ENCODE measurements at regions not wholly inside any gene's neighbourhood (a gene's known extent, or its start where the extent isn't known, plus 50 kb on each side); places are given as distances from the start of the nearest gene placed in this dataset.

DNA sequence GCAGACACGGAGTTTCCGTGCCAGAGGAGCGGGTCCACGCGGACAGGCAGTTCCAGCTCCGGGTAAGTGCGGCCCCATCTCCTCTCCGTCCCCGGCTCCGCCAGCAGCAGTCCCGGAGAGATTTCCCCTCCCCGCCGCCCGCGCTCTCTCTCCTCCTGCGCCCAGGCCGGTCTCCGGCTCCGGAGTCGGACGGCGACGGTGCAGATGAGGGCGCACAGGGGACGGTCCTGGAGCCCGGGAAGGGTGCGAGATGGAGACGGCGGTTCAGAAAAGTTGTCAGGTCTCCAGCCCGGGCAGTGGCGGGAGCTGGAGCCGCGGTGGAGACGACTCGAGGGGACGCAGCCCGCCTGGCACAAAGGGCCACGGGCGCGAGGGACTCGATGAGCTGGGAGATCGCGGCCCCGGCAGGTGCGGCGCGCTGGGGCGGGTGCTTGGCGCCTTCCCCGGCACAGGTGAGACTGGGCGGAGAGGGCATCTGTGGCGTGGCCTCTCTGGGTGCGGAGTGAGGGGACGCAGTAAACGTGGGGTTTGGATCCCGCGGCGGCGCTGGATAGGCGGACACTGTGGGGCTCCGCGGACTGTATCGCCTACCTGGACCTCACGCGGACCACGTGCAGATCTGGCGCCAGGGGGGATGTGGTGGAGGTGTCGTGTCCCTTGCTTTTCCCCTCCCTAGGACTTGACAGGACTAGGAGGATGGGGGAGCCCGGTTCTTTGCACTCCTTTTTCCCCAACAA is 1540.3 kb upstream of the TMEM132C start:
- ATAC-seq = no peak
- intact Hi-C loops (cut with DNase I) = no loop called here

DNA sequence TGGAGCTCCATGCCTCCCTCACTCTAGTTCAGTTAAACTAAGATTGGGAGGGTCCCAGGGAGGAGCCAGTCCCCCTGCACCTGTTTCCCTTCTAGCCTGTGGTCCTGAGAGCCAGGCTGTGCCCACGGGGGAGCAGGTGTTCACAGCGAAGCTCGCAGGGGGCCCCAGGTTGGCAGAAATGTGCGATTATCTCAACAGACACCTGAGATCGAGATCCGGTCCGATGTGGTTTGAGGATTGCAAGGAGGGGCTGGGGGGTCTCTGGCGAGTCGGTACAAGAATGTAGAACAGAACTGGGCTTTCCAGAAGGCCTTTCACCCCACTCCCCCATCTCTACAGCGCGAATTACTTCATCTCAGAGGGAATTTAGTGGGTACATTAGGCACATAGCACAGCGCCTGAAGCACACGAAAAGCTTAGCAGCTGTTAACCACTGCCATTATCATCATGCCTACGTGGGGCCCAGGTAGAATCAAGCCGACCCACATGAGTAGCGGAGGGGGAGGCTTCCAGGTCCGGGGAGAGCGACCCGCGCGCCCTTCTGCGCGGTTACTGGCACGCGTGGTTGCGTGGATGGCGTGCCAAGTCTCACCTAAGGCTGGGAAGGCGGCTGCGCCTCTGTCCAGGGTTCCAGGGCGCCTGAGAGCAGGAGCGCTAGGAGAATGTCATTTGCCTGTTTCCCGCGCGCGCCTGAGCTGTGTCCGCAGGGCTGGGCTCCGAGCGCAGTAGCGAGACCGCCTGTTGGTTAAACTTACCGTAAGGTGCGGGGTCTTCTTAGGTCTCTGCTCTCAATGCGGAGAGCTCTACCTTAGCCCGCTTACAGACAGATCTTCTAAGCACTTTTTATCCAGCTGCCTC is 1539.5 kb upstream of the TMEM132C start:
- ATAC-seq (no peak), DNase-seq (no peak)
- intact Hi-C loops (cut with DNase I) = no loop called here

More for the DNA sequence above, 1540.3 kb upstream of the TMEM132C start:
- DNase-seq = no peak

GRCh38 chr12:126734296-126734695 is 1532.7 kb upstream of the TMEM132C start:
- no peak for ATAC-seq
- intact Hi-C loops (cut with DNase I) = no loop called here

DNA sequence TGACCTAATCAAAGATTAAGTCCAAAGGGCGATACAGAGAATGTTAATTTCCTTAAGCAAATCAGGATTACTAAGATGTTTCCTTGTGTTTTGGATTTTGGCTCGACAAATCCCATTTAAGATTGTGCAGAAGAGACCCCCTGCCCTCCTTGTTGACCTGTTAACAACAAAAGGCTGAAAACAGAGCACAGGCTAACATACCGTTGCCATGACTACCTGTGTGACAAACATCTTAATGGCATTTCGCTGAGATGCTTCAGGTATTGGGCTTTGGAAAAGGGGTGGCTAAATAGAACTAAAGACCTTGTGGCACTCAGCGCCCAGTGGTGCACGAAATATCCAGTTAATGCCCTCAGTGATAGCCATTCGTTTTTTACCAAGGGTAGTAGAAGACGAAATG is 1532.3 kb upstream of the TMEM132C start:
- intact Hi-C loops (cut with DNase I) = no loop called here
- no peak for ATAC-seq

More at GRCh38 chr12:126734296-126734695, 1532.7 kb upstream of the TMEM132C start:
- DNase-seq = no peak

GRCh38 chr12:126741536-126742240 is 1525.3 kb upstream of the TMEM132C start:
- intact Hi-C loops (cut with DNase I) = loop anchor here in 1 of 2 donors (10.0 kb wide), 1 partner anchor 1207 kb away; no protein-coding TSS in a partner anchor
- DNase-seq (no peak), ATAC-seq (no peak)

More for the DNA sequence above, 1532.3 kb upstream of the TMEM132C start:
- DNase-seq = no peak

DNA sequence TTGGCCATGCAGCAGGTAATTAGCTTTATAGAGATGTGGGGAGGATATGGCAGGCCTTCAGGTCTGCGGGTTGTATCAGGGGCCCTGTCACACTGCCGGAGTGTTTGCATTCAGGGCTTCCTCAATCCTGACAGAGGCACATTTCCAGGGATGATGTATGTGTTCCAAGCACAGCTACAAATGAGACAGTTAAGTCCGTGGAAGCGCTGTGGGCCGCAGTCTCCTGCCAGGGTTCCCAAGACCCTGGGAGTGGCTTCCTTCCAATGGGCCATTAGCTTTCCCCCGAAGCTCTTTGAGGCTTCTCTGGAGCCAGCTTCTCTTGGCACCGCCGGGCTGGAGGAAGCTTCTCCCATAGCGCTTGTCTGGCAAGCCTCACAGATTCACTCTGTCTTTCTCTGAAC is 1524.7 kb upstream of the TMEM132C start:
- intact Hi-C loops (cut with DNase I) = loop anchor here in 1 of 2 donors (10.0 kb wide), 1 partner anchor 1207 kb away; no protein-coding TSS in a partner anchor
- ATAC-seq (no peak), DNase-seq (no peak)

DNA sequence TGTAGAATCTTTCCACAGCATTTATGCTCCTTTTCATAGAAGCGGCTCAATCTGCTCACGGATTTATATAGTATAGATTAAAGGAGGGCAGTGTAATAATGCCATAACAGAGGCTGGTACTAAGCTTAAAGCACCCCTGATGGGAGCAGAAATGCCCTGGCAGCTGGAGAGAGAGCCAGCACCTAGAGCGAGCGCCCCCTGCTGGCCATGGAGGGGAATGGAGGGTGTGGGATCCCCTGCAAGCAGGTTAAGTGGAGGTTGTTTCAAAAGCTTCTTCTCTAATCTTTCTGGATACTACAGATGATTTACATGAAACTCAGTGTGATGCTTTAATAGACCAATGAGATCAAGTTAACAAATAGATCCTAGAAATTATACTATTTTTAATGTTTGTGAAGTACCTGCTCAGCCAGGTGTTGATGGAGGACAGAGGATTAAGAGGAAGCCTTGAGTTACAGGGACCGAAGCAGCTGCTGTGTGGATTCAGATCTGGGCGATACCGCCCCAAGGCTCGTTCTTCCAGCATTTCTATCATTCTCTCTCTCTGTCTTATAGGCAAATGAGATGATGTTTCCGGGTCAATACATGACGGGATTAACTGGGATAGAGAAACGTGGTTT is 1519.3 kb upstream of the TMEM132C start:
- peak; percentile 37 for DNase-seq
- intact Hi-C loops (cut with DNase I) = loop anchor here (5.0 to 10.0 kb wide), 4 partner anchors 680 to 1565 kb away; no protein-coding TSS in a partner anchor
- peak in 1 of 2 donors; percentile 49 for ATAC-seq

DNA sequence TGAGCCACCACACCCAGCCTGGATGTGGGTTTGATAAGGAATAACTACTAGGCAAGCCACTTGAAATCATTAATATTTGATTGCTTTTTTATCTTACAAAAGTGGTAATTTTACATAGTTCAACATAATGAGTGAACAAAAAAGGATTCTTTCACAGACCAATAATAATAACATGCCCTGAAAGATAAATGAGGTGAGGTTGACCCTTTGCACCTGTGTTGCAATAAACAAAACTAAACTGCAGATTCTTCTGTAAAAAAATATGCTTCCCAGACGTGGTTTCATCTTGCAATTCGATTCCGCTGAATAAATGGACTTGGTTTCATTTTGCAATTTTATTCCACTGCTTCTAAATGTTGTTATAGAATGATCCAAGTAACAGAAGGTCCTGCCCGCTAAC is 1514.9 kb upstream of the TMEM132C start:
- no peak for DNase-seq
- intact Hi-C loops (cut with DNase I) = no loop called here
- ATAC-seq = no peak

DNA sequence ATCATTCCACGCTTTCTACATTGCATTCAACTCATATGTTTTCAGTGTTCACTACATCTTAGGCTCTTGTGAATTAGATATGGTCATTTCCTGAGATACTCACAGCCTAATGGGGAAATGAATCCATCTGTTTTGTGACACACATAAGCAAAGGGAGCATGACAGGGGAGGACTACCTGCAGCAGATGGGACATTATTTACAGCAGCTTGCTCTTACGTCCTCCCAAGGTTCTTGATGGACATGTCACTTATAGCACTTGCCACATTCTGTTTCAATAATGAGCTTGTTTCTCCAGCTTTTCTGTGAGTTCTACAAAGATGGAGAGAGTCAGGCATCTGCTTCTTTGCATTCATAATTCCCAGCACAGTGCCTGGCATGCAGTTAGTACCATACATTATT is 1509.6 kb upstream of the TMEM132C start:
- intact Hi-C loops (cut with DNase I) = no loop called here
- ATAC-seq (no peak), DNase-seq (no peak)

GRCh38 chr12:126760092-126760491 is 1506.9 kb upstream of the TMEM132C start:
- ATAC-seq (no peak), DNase-seq (no peak)
- intact Hi-C loops (cut with DNase I) = no loop called here

- DNase-seq = no peak
- intact Hi-C loops (cut with DNase I) = no loop called here
- ATAC-seq = no peak
Observed at GRCh38 chr12:126761420-126761819, 1505.5 kb upstream of the TMEM132C start.

GRCh38 chr12:126762150-126762549 is 1504.8 kb upstream of the TMEM132C start:
- DNase-seq = no peak
- intact Hi-C loops (cut with DNase I) = no loop called here

DNA sequence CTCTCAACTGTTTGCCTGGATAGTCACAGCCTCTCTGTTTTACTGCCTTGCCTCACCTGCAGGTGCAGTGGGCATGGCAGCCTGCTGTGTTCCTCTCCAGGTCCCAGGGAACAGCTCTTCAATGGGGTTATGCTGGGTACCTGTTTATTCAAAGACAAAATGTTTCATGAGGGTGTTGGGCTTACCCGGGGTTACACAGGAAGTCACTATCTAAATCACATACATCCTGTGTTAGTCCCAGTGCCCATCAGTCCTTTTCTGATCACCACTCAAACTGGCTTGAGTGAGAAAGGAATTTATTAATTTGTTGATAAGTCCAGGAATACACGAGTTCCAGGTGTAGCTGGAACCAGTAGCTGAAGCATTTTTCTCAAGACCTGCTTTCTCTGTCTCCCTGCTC is 1503.6 kb upstream of the TMEM132C start:
- ATAC-seq = no peak

More at GRCh38 chr12:126762150-126762549, 1504.8 kb upstream of the TMEM132C start:
- no peak for ATAC-seq

DNA sequence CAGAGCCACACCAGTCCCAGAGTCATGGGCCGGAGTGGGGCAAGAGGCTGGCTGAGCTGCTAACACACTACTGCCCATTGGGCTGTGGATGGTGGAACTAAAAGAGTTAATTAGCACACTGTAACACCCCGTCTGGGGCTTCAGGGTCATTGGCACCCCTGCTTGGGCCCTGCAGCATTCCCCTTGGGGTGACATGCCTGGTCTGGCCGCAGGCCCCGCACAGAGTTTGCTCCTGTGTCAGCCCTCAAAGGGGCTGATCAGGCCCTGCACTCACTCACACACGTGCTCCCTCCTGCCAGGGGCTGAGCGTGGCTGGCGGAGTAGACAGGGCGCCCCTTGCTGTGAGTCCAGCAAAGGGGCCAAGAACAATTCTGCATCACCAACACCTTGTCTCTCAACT is 1499.6 kb upstream of the TMEM132C start:
- intact Hi-C loops (cut with DNase I) = no loop called here
- ATAC-seq (no peak), DNase-seq (no peak)

More for the DNA sequence above, 1503.6 kb upstream of the TMEM132C start:
- intact Hi-C loops (cut with DNase I) = no loop called here
- no peak for DNase-seq

DNA sequence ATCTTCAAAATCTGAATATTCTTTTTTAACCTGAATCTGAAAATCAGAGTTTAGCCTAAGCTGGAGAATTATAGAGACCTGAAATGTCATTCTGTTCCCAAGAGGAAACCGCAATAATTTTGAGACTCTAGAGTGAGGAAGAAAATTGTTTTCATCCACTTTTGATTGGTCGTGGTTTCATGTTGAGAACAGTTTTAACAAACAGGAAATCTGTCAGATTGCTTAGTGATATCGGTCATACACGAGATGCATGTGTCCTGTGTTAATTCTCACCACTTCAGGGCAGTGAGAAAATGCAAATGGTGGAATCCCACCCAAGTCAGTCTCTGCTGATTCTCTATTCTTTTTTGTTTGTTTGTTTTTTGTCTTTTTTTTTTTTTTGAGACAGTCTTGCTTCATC is 1498.5 kb upstream of the TMEM132C start:
- intact Hi-C loops (cut with DNase I) = no loop called here
- DNase-seq (no peak), ATAC-seq (no peak)

GRCh38 chr12:126770188-126770587 is 1496.8 kb upstream of the TMEM132C start:
- no peak for DNase-seq
- intact Hi-C loops (cut with DNase I) = no loop called here
- ATAC-seq = no peak

GRCh38 chr12:126772171-126772864 is 1494.7 kb upstream of the TMEM132C start:
- ATAC-seq (peak in 1 of 2 donors; percentile 30), DNase-seq (no peak)
- intact Hi-C loops (cut with DNase I) = no loop called here

DNA sequence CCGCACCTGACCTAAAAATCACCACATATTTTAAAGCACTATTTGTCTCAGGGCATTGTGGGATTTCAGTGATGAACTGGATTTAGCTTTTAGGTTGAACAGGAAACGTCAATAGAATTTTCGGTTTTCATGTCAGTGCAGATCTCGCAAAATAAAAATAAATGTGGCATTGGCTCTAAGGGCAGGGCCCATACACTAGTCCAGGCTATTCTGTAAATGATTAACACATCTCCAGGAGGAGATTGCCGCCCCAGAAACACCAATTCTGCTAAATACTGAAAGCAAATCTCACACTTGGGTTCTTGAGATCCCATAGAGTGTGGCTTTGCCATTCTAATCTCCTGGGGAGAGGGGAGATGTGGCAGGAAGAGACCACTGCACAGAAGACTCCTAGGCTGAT is 1494.0 kb upstream of the TMEM132C start:
- ATAC-seq = no peak
- intact Hi-C loops (cut with DNase I) = no loop called here

DNA sequence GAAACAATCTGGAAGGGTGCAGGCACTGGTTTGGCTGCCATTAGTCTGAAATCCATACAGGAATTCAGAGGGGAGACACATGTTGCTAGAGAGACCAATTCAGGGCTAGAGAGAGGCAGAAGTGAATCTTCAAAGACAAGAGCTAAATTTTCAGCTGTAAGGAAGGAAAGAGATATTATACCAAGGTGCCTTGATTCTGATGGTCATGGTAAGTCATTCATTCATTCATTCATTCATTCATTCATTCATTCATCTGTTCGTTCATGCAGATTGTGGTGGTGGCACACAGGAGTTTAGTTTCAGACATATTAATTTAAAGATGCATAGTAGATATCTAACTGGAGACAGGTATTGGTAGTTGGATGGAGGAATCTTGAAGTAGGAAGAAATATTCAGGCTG is 1493.5 kb upstream of the TMEM132C start:
- intact Hi-C loops (cut with DNase I) = no loop called here
- DNase-seq = no peak
- no peak for ATAC-seq

More for the DNA sequence above, 1494.0 kb upstream of the TMEM132C start:
- DNase-seq = no peak
